PC-3 (cell line): ENCODE measurements at regions not wholly inside any gene's neighbourhood (a gene's known extent, or its start where the extent isn't known, plus 50 kb on each side); places are given as distances from the start of the nearest gene placed in this dataset.

Experiments
- EZH2 ChIP-seq: fragments of 300-600 bp; sonication (generic); IDR thresholded peaks from one replicate; pipeline ENCODE4 v1.6.1; 2017; ENCODE audit warnings: antibody characterized with exemption, mild to moderate bottlenecking, low read length; ENCODE audit not compliant: unreplicated experiment
- TF ChIP-seq, protein P1 (sequence below): fragments of 300-600 bp; sonication (generic); conservative IDR thresholded peaks from 2 replicates; pipeline ENCODE4 v1.5.1; 2017; ENCODE audit warnings: antibody characterized with exemption, low read depth, mild to moderate bottlenecking, low read length

DNA sequence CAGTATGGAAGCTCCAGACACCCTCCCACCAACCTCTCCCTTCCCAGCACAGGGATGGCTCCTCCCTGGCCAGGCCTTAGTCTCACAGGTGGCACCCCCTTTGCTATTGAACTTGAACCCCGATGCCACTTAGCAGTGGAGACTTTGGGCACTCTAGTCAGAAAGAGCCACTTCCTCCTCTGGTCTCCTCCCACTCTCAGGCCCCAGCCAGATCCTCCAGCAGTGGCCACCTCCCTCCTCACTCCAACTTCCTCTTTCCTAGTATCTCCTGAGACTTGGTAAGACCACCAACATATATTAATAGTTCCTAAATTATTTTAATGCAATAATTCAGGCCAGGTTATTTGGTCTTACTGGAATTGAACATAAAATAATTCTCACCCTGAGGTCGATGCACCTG, 437.2 kb upstream of the ID2 start:
- no peak for TF ChIP-seq EZH2
- TF ChIP-seq, protein P1, sequence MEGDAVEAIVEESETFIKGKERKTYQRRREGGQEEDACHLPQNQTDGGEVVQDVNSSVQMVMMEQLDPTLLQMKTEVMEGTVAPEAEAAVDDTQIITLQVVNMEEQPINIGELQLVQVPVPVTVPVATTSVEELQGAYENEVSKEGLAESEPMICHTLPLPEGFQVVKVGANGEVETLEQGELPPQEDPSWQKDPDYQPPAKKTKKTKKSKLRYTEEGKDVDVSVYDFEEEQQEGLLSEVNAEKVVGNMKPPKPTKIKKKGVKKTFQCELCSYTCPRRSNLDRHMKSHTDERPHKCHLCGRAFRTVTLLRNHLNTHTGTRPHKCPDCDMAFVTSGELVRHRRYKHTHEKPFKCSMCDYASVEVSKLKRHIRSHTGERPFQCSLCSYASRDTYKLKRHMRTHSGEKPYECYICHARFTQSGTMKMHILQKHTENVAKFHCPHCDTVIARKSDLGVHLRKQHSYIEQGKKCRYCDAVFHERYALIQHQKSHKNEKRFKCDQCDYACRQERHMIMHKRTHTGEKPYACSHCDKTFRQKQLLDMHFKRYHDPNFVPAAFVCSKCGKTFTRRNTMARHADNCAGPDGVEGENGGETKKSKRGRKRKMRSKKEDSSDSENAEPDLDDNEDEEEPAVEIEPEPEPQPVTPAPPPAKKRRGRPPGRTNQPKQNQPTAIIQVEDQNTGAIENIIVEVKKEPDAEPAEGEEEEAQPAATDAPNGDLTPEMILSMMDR, result no peak
